Body of pancreas (tissue), 4 donors: ENCODE measurements at regions not wholly inside any gene's neighbourhood (a gene's known extent, or its start where the extent isn't known, plus 50 kb on each side); places are given as distances from the start of the nearest gene placed in this dataset.

Experiments used
- POLR2A ChIP-seq, 3 donors: fragments of 450-650 bp; IDR thresholded peaks; one replicate each; pipeline ENCODE4 v1.6.1; 2016; ENCODE audit warnings: antibody characterized with exemption in 3 of 3, mild to moderate bottlenecking in 2 of 3
- TF ChIP-seq, protein P1 (sequence below), 7 experiments: fragments of 450-650 bp in 4 of 7; fragments of 200-600 bp in 3 of 7; sonication (generic) in 3 of 7; IDR thresholded peaks; one replicate each; pipeline ENCODE4 v1.5.1; 2016 to 2019; ENCODE audit warnings: antibody characterized with exemption in 7 of 7

GRCh38 chr2:201974171-201975100, 59.2 kb upstream of the FZD7 start:
- TF ChIP-seq, protein P1, sequence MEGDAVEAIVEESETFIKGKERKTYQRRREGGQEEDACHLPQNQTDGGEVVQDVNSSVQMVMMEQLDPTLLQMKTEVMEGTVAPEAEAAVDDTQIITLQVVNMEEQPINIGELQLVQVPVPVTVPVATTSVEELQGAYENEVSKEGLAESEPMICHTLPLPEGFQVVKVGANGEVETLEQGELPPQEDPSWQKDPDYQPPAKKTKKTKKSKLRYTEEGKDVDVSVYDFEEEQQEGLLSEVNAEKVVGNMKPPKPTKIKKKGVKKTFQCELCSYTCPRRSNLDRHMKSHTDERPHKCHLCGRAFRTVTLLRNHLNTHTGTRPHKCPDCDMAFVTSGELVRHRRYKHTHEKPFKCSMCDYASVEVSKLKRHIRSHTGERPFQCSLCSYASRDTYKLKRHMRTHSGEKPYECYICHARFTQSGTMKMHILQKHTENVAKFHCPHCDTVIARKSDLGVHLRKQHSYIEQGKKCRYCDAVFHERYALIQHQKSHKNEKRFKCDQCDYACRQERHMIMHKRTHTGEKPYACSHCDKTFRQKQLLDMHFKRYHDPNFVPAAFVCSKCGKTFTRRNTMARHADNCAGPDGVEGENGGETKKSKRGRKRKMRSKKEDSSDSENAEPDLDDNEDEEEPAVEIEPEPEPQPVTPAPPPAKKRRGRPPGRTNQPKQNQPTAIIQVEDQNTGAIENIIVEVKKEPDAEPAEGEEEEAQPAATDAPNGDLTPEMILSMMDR (IDR thresholded peaks at IDR 0.05), result no peak
- no peak for TF ChIP-seq POLR2A (IDR thresholded peaks at IDR 0.05)
